CD4-positive, alpha-beta T cell treated with Interleukin-10 for 1 hour (primary cell): ENCODE measurements at regions not wholly inside any gene's neighbourhood (a gene's known extent, or its start where the extent isn't known, plus 50 kb on each side); places are given as distances from the start of the nearest gene placed in this dataset.

Experiments used
- DNase-seq: peaks from one replicate; pipeline ENCODE4 v3.0.0-alpha.2; 2020

DNA sequence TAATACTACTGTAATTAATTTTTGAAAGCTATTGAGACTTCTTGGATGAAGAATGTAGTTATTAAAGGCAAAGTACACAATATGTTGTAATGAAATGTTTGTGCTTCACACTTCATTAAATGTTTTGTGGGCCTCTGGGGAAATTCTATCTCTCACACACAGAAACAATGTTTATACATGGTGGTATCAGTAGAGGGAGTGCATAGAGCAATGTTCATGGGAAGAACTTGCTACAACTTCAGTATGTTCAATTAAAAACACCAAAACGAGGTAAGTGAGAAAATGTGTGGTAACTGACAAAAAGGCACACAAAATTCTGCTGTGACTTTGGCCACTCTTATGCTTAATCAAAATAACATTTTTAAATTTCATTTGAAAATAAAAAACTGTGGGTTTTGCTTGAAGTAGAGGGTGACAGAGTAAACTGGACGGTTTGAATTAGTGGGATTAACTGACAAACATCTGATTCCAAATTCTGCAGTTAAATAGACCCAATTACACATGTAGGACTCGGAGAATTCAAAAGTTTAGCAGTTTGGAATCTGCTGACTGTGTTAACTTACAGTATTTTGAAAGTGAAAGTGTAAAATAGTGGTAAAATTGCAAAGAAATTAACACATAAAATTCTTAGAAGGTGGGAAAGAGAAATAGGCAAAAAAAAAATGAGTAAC is 111.4 kb upstream of the TTC29 start:
- no peak for DNase-seq

DNA sequence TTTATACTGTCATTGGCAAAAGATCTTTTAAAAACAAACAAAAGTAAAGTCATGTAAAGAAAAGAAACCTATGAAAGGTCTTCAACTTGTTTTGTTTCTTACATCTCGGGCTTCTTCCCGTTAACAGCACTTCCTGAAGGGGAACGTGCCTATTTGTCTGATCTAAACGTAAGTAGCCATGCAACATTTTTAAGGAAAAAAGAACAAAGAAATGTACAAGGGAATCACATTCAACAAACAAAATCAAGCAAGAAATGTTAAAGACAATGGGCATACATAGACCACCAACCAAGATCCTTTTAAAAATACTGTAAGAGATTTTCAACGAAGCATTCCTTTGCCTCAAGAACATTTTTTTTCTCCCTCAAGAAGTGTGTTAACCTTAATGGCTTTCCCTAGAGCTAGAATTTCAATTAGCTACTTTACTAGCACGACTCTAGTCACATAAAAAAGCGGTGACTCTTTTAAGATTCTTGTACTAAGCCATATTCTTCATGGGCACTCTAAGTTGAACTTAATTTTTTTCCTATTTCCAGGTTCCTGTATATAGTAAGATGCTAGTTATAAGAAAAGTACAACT is 112.0 kb upstream of the TTC29 start:
- DNase-seq, result peak; percentile 8

- no peak for DNase-seq
These were observed 113.5 kb upstream of the TTC29 start for GRCh38 chr4:147059064-147059731.

- no peak for DNase-seq
These were observed 114.7 kb upstream of the TTC29 start for GRCh38 chr4:147060151-147060931.

DNA sequence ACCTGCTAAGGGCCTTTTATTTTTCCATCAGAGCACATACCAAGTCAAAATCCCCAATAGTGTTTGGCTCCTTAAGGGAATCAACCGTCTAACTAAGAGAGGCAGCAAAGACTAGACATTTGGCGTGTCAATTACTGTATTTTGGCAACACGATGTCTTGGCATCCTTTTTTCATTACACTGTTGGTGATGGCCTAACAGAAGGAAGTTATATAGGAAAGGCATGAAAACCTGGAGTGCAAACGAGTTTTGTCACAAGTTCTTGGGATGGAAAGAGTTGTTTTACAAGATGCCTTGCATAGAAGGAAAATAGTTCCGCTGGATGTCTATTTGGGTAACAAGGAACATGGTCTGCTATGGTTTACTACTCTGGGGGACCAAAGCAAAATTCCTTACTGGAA is 119.2 kb upstream of the TTC29 start:
- DNase-seq, result no peak

GRCh38 chr4:147068564-147068963 is 122.9 kb upstream of the TTC29 start:
- DNase-seq, result no peak

DNA sequence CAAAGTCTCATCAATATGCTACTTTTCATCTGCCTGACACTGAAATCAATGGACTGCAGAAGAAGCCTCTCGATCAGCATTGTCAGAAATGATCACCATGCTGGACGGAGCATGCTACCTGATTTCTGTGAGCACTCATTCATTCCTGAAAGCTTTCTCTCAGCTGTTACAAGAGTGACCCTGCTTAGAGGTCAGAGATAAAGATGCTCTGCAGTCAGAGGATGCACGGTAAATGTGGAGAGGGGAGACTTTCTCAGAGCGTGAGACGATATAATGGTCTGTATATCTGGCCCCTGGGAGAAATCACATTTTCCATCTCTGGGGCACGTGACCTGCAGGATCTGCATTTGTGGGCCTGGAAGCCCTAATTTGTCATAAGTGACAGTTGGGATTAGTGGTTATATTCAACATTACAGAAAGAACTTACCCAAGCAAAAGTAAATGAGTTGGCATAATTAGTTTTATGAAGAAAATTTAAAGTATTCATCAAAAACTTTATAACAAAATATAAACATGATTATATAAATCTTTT is 125.6 kb upstream of the TTC29 start:
- DNase-seq, result no peak

- DNase-seq, result no peak
These were observed 130.5 kb upstream of the TTC29 start for GRCh38 chr4:147076179-147076578.

GRCh38 chr4:147076728-147077127 is 131.1 kb upstream of the TTC29 start:
- no peak for DNase-seq

DNA sequence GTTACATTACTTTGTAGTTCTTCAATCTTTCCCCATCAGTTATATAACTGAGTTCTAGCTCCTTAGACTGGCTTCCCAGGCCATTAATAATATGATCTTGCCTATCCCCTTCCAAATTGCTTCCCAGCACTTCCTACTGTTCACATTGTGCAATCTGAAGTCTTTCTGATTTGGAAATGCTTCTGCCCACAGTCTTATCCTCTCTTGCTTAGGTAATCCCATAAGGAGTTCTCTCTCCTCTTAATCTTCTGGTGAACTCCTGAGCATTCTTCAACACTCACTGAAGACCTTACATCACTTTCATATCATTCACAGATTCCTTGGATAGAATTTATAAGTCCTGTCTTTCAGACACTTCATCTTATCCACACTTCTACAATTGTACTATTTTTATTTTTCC is 132.7 kb upstream of the TTC29 start:
- no peak for DNase-seq

DNA sequence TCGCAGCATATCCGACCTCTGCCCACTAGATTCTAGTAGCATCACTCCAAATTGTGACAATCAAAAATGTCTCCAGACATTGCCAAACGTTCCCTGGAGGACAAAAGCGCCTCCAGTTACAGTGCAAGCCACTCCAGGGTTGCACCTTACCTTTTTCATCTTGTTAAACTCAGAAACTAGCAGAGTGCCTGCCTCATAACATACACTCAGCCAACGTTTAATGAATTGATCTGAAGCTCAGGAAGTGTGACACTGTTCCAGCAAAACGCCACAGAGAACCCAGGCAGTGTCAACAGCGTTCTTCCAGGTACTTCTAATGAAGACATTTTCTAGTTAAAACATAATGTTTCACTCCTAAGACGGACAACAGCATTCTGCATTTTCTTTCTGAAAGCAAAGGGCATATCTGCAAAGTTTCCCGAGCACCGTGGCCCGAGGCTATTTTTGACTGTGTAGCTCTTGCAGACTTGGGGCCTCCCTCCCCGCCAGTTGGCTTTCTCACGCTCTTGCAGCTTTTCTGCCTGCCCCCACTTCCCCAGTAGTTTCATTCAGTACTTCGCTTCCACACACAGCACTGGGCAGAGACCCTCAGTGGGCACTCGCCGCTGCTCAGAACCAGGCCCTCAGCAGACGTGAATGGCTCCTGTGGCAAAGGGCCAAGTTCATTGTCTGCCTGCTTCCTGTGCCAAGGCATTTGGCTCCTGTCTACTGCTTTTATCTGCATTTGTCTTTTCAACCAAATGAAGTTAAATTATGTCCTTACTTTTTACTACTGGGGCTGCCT is 133.4 kb upstream of the TTC29 start:
- no peak for DNase-seq

DNA sequence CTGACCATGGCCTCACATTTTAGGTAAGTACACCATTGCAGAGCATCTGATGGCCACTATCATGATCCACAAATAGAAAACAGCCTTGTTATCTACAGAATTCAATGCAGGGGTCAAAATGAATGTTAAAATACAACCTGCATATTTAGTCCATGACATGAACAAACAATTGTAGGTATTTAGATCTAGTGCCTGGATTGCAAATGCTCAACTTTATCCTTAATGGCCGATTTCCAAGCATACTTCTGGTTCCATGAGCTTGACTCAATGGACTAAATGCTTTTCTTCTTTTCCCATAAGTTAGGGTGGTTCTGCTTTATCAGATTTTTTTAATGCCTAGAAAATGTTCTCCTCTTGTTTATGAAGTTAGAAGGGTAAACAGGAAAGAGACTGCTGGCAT is 139.2 kb upstream of the TTC29 start:
- DNase-seq, result no peak

- DNase-seq, result no peak
These were observed 140.1 kb upstream of the TTC29 start for GRCh38 chr4:147085781-147086180.

- no peak for DNase-seq
These were observed 142.5 kb upstream of the TTC29 start for GRCh38 chr4:147088146-147088545.

DNA sequence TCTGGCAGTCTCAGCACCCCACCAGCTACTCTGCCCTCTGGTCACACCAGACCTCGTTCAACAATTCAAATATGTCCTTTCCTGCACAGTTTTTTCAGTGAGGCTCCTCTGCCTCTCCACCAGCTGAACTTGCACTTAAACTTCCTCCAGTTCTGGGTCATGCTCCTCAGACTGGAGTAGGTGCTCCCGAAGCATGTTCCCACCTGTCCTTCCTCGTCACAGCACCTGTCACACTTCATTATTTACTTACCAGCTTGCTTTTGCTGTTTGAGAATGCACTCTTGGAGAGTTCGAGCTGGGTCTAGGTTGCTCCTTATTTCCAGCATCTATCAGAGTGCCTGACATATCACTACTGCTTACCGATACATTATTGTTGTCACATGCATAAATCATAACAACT is 144.8 kb upstream of the TTC29 start:
- DNase-seq, result no peak

GRCh38 chr4:147093206-147093605 is 147.5 kb upstream of the TTC29 start:
- DNase-seq, result no peak

GRCh38 chr4:147094238-147094637 is 148.6 kb upstream of the TTC29 start:
- no peak for DNase-seq

DNA sequence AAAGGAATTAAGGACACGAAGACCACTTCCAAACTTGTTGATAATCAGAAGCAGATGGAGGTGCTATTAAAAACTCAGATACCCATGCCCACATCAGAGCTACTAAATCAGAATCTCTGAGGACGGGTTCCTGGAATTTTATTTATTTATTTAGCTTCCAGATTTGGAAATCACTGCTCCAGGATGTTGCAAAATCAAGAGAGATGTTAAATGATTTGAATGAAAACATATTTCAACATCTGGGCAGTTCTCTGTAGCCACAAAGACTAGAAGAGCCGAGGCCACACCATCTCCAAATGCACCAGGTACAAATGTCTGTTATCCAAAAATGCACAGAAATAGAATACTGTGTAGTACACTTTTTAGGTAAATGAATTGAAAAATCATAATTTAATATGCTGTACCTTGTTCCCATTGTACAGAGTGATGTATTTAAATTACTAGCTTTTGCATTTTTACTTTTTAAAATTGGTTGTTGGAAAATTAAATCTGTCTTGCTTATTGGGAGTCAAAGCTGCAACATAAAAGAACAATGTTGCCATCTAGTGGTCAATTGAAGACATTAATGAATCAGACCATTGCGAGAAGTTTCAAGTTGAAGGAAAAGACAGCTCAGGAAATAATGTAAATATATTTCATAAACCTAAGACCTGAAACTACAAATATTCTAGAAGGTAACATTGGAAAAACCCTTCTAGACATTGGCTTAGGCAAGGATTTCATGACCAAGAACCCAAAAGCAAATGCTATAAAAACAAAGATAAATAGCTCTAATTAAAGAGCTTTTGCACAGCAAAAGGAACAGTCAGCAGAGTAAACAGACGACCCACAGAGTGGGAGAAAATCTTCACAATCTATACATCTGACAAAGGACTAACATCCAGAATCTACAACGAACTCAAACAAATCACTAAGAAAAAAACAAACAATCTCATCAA is 151.3 kb upstream of the TTC29 start:
- peak; percentile 48 for DNase-seq

DNA sequence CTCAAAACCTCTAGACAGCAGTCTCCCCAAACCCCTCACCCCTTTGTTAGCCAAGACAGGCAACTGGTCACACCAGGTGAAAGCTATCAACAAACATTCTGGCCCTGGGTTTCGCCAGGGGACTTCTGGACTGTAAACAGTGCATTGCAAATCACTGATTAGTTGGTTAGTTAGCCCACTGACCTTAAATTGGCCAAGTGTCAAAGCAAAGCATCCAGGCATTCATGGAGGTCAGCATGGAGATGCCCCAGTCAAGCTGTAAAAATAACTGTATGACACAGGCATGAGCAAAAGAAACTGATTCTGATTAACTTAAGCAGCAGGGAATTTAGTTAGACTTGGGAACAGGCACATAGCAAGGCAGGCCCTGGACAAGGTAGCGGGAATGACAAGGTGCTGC is 156.0 kb upstream of the TTC29 start:
- DNase-seq, result no peak

DNA sequence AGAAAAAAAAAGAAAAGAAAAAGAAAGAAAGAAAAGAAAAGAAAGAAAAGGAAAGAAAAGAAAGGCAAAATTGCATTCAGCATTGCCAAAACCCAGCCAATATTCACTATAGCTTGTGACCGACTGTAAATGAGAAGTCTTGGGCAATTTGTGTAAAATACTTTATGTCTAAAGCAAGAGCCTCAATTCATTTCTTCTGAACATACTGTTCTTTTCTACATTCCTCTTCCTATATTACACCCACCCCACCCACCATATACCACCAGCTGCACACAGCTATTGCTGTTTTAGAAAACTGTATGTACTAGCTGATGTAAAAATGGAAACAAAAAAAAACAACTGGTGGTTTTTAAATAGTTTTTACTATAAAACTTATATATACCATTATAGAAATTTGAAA is 156.9 kb upstream of the TTC29 start:
- no peak for DNase-seq

DNA sequence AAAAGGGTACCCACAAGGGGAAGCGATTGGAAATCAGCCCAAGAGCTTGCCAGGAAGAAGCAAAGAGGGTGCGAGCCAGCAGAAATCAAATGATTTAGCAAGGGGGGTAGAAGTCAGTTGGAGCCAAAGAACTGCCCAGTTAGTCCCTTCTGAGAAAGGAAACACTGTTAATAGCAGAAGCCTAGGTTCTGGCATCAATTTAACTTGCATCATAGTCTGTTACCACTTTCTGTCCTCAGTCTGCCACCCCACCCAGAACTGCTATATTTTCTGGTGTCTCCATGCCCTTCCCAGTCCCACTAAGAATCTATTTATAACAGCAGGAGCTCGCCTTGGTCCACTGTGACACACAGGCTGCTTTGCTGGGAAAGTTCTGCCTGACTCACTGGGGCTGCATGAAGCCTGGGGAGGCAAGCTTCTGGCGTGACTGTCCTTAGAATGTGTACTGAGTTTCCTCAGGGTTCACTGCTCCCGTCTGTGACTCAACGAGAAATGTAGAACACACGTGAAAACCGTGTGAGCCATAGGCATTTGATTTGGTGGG is 157.8 kb upstream of the TTC29 start:
- DNase-seq, result no peak
